UCSD-AML1 (cell line): ENCODE measurements at regions not wholly inside any gene's neighbourhood (a gene's known extent, or its start where the extent isn't known, plus 50 kb on each side); places are given as distances from the start of the nearest gene placed in this dataset.
"Not testable (repeated sequence)": the region's sequence is repeated elsewhere in the genome, so short reads cannot be mapped to it uniquely, and the experiment has no call there.

Experiments
- DNase-seq: peaks from one replicate; lab custom pipeline; 2025; ENCODE audit not compliant: unreplicated experiment; lab: John Stamatoyannopoulos, UW

GRCh38 chr5:36462295-36463021 lies 143.9 kb upstream of the SLC1A3 start:
- no peak for DNase-seq

DNA sequence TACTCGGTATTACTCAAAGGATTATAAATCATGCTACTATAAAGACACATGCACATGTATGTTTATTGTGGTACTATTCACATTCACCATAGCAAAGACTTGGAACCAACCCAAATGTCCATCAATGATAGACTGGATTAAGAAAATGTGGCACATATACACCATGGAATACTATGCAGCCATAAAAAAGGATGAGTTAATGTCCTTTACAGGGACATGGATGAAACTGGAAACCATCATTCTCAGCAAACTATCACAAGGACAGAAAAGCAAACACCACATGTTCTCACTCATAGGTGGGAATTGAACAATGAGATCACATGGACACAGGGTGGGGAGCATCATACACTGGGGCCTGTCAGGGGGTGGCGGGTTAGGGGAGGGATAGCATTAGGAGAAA lies 130.5 kb upstream of the SLC1A3 start:
- DNase-seq, result not testable (repeated sequence)

GRCh38 chr5:36478646-36479317 lies 127.6 kb upstream of the SLC1A3 start:
- DNase-seq, result no peak

DNA sequence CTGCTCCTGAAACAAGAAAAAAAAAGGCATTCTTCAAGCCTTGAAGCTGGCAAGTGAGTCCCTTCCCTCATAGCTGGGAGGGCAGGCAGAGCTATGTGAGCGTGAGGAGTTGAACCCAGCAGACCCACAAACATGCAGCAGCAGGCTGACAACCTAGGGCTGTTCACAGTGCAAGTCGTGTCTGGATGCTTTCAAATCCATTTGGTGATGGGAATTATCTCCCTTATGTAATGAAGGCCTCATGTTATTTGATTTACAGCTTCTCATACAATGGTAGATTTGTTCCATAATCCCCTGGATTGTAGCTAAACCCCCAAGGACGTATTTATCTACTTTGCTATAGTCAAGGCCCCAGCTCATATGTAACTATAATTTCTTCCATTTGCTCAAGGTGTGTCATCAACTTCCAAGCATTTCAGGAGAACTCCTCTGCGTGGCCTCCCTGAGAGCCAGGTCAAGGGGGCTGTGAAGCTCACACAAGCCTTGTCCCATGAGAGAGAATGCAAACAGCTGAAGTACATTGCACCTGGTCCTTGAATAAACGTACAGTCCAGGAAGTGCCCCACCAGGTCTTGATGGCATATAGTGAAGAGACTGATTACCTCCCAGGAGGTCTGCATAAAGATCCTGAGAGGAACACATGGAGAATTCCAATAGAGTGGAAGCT lies 124.8 kb upstream of the SLC1A3 start:
- DNase-seq, result no peak

GRCh38 chr5:36482812-36483211 lies 123.6 kb upstream of the SLC1A3 start:
- DNase-seq, result no peak

GRCh38 chr5:36489505-36489904 lies 116.9 kb upstream of the SLC1A3 start:
- no peak for DNase-seq

GRCh38 chr5:36491856-36492255 lies 114.5 kb upstream of the SLC1A3 start:
- DNase-seq, result no peak

GRCh38 chr5:36492984-36493654 lies 113.3 kb upstream of the SLC1A3 start:
- DNase-seq, result no peak

- DNase-seq, result no peak
Observed at GRCh38 chr5:36494028-36494427, 112.4 kb upstream of the SLC1A3 start.

DNA sequence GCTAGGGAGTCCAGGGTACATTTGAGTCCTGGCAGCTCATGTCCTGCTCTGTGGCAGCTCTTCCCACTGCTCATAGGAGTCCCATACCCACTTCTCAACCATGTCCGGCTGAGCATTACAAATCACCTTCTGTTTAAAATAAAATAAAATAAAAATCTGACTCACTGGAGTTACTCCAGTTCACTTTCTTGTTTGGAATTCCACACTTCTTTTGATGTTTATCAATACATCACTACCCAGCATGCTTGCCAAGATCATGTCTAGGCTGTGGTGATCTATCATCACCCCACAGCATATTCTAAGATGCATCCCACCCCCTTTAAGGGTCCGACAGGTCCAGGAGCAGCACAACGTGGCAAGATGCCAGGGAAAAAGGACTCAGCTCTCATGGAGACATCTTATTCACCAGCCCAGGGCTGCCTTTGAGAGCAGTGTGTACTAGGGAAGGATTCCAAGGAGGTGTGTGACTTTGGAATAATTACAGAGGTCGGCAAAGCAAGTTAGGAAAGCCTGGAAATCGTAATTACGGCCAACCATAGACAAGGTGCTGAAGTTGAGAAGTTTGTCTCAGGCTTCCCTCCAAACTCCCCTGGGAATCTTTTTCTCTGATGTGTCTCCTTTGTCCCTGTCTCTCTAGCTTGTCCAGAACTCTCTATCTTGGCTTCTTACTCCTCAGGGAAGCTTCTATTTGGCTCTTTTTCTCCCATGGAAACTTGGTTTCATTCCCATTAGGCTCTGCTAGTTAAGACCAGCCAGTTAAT lies 111.4 kb upstream of the SLC1A3 start:
- no peak for DNase-seq

DNA sequence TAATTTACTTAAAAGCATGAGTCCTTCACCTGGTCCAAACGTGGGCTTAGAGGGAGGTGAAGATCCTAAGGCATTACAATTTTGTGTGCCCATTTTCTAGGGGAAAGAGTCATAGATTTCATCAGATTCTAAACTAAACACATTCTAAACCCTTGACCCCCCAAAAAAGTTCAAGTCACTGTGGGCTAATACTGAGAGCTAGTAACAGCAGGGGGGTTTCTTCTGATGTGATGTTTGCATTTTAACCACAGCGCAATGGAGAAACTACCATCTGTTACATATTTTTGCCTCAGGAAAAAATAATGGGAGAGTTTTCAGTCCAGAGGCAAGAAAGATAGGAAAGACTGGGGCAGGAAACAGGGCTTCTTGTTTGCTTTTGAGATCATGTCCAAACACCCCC lies 110.8 kb upstream of the SLC1A3 start:
- DNase-seq, result no peak

GRCh38 chr5:36496471-36496870 lies 109.9 kb upstream of the SLC1A3 start:
- DNase-seq, result no peak

GRCh38 chr5:36502608-36503007 lies 103.8 kb upstream of the SLC1A3 start:
- no peak for DNase-seq

DNA sequence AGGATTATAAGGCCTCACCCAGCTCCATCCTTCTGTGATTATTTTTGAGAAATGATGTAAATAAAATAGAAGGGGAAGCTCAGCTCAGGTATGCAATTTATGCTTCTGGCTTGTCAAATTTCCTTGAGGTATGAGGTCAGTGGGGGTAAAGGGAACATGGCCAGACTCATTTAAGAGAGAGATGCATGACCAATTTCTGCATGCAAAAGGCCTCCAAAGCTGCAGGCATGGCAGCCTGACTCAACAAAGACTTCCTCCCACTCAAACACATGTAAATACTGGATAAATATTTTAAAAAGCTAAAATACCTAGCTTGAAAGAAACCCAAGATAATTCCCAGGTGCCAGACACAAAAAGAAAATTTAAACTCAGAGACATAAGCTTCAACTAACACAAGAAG lies 101.4 kb upstream of the SLC1A3 start:
- no peak for DNase-seq

- DNase-seq, result peak; percentile 61
Observed at GRCh38 chr5:36507332-36507952, 99.0 kb upstream of the SLC1A3 start.

- DNase-seq, result not testable (repeated sequence)
Observed at GRCh38 chr5:36508331-36508730, 98.1 kb upstream of the SLC1A3 start.

GRCh38 chr5:36513647-36514046 lies 92.8 kb upstream of the SLC1A3 start:
- DNase-seq, result not testable (repeated sequence)

- no peak for DNase-seq
Observed at GRCh38 chr5:36519881-36520280, 86.5 kb upstream of the SLC1A3 start.

GRCh38 chr5:36521219-36521618 lies 85.2 kb upstream of the SLC1A3 start:
- no peak for DNase-seq
